ENCODE measurements at regions not wholly inside any gene's neighbourhood (a gene's known extent, or its start where the extent isn't known, plus 50 kb on each side); places are given as distances from the start of the nearest gene placed in this dataset.

GRCh38 chr18:55657572-55658331, 69.8 kb upstream of the TCF4 start:
- no peak for TF ChIP-seq POLR2AphosphoS5 (IDR thresholded peaks at IDR 0.05)
- TF ChIP-seq CTCF (IDR thresholded peaks at IDR 0.05), result no peak
- TF ChIP-seq POLR2A (IDR thresholded peaks at IDR 0.05), result no peak
- TF ChIP-seq EP300 (IDR thresholded peaks at IDR 0.05), result no peak

All from gastroesophageal sphincter (tissue), 3 donors.